ENCODE measurements at regions not wholly inside any gene's neighbourhood (a gene's known extent, or its start where the extent isn't known, plus 50 kb on each side); places are given as distances from the start of the nearest gene placed in this dataset.

GRCh38 chr3:24769918-24770317 is 275.3 kb upstream of the THRB start:
- no peaks in the 10 kb centered on the region for H3K9me2 ChIP-seq (ENCODE audit: insufficient read depth, low read length)
- DNase-seq (ENCODE audit: low spot score) = no peak
- ChIA-PET CTCF (ENCODE audit: unreplicated experiment) (no interaction called here), POLR2A (no interaction called here)
- H2AFZ ChIP-seq (ENCODE audit: low read length) = no peak overlapping the region
- no peaks in the 10 kb centered on the region for H3K4me1 ChIP-seq (ENCODE audit: insufficient read depth, low read length, poor library complexity, severe bottlenecking)
- intact Hi-C loops (cut with micrococcal nuclease; ENCODE audit: unreplicated experiment) = loop anchor here (10.0 kb wide), 1 partner anchor 265 kb away; no protein-coding TSS in a partner anchor
- H3K36me3 ChIP-seq (ENCODE audit: insufficient read depth, low read length) = no peaks in the 10 kb centered on the region
- H3K79me2 ChIP-seq (ENCODE audit: insufficient read depth, low read depth, low read length) = no peaks in the 10 kb centered on the region
- no peaks in the 10 kb centered on the region for H4K20me1 ChIP-seq (ENCODE audit: insufficient read depth, low read length)
- no peaks in the 10 kb centered on the region for H3K9me3 ChIP-seq (ENCODE audit: low read length)
- no TSS peak for BruUV-seq (replicated peaks)
- no peak overlapping the region for H3K27ac ChIP-seq (ENCODE audit: low read depth, low read length, poor library complexity, severe bottlenecking)
- H3K4me3 ChIP-seq (ENCODE audit: low read depth, low read length, poor library complexity, severe bottlenecking) = no peak overlapping the region
- H3K4me2 ChIP-seq (ENCODE audit: low read length) = no peak overlapping the region
- no peak for TF ChIP-seq EZH2phosphoT487 (IDR thresholded peaks at IDR 0.05; ENCODE audit: borderline replicate concordance, low read depth, low read length)
- TF ChIP-seq CTCF (conservative IDR thresholded peaks at IDR 0.05; ENCODE audit: low read length) = no peak

GRCh38 chr3:24773798-24774197 is 279.1 kb upstream of the THRB start:
- Histone ChIP-seq H3K36me3 (ENCODE audit: insufficient read depth, low read length) (no peaks in the 10 kb centered on the region), H3K9me3 (ENCODE audit: low read length) (no peaks in the 10 kb centered on the region), H3K4me1 (ENCODE audit: insufficient read depth, low read length, poor library complexity, severe bottlenecking) (no peaks in the 10 kb centered on the region), H3K27ac (ENCODE audit: low read depth, low read length, poor library complexity, severe bottlenecking) (no peak overlapping the region), H4K20me1 (ENCODE audit: insufficient read depth, low read length) (no peaks in the 10 kb centered on the region), H2AFZ (ENCODE audit: low read length) (no peak overlapping the region), H3K4me3 (ENCODE audit: low read depth, low read length, poor library complexity, severe bottlenecking) (no peak overlapping the region), H3K79me2 (ENCODE audit: insufficient read depth, low read depth, low read length) (no peaks in the 10 kb centered on the region), H3K4me2 (ENCODE audit: low read length) (no peak overlapping the region), H3K9me2 (ENCODE audit: insufficient read depth, low read length) (no peaks in the 10 kb centered on the region)
- intact Hi-C loops (cut with micrococcal nuclease; ENCODE audit: unreplicated experiment) = loop anchor here (10.0 kb wide), 1 partner anchor 261 kb away; no protein-coding TSS in a partner anchor
- BruUV-seq (replicated peaks) = no TSS peak
- ChIA-PET CTCF (ENCODE audit: unreplicated experiment) (no interaction called here), POLR2A (no interaction called here)
- TF ChIP-seq CTCF (conservative IDR thresholded peaks at IDR 0.05; ENCODE audit: low read length) (peak; percentile 84), EZH2phosphoT487 (IDR thresholded peaks at IDR 0.05; ENCODE audit: borderline replicate concordance, low read depth, low read length) (no peak)
- peak; percentile 42 for DNase-seq (ENCODE audit: low spot score)

GRCh38 chr3:24780991-24781390 is 286.3 kb upstream of the THRB start:
- Histone ChIP-seq H3K9me2 (ENCODE audit: insufficient read depth, low read length) (no peaks in the 10 kb centered on the region), H3K4me3 (ENCODE audit: low read depth, low read length, poor library complexity, severe bottlenecking) (no peak overlapping the region), H3K36me3 (ENCODE audit: insufficient read depth, low read length) (no peaks in the 10 kb centered on the region), H3K4me1 (ENCODE audit: insufficient read depth, low read length, poor library complexity, severe bottlenecking) (no peaks in the 10 kb centered on the region), H2AFZ (ENCODE audit: low read length) (no peak overlapping the region), H3K79me2 (ENCODE audit: insufficient read depth, low read depth, low read length) (no peaks in the 10 kb centered on the region), H3K4me2 (ENCODE audit: low read length) (no peak overlapping the region), H3K9me3 (ENCODE audit: low read length) (no peaks in the 10 kb centered on the region), H3K27ac (ENCODE audit: low read depth, low read length, poor library complexity, severe bottlenecking) (no peak overlapping the region), H4K20me1 (ENCODE audit: insufficient read depth, low read length) (no peaks in the 10 kb centered on the region)
- CTCF ChIA-PET (ENCODE audit: unreplicated experiment) = no interaction called here
- no TSS peak for BruUV-seq (replicated peaks)
- no peak for DNase-seq (ENCODE audit: low spot score)
- intact Hi-C loops (cut with micrococcal nuclease; ENCODE audit: unreplicated experiment) = no loop called here
- POLR2A ChIA-PET = no interaction called here
- no peak for TF ChIP-seq EZH2phosphoT487 (IDR thresholded peaks at IDR 0.05; ENCODE audit: borderline replicate concordance, low read depth, low read length)
- TF ChIP-seq CTCF (conservative IDR thresholded peaks at IDR 0.05; ENCODE audit: low read length) = no peak

Measured in OCI-LY7 (cell line).